ENCODE measurements at regions not wholly inside any gene's neighbourhood (a gene's known extent, or its start where the extent isn't known, plus 50 kb on each side); places are given as distances from the start of the nearest gene placed in this dataset.

DNA sequence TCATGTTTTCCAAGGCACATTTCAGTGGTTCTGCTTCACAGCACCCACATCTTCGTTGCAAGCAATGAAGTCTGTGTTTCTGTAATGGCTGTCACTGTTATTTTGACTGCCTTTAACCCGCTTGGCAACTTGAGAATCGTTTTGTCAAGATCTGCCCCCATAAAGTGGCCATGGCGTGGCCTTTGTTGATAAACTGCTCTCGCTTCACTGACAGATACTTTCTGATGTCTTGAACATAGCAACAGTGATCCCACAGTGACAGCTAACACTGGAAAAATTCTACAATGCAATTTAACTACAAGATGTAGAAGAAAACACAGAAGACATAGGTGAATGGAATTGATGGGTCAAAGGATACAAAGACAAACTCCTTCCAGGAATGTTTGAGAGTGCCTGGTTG lies 184.2 kb downstream of the KLHL28 start:
- Mint-ChIP-seq H3K4me1 (ENCODE audit: low read depth) (no peaks in the 10 kb centered on the region), H3K27me3 (ENCODE audit: insufficient read depth) (no peaks in the 10 kb centered on the region)
- intact Hi-C loops (cut with micrococcal nuclease): no loop called here

DNA sequence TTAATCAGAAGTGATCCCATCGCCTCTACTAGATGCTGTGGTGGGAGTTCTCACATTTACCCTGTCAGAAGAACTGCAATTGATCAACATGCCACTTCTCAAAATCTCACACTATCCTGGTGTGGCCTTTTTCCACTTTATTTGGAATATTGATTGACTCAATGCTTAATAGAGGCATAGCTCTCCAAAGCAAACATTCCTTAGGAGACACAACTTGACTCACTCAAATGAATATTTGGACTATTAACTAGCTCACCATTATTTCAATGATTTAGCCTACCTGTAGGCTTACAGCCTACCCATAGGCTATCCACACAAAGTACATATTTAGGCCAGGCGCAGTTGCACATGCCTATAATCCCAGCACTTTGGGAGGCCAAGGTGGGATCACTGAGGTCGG lies 186.5 kb downstream of the KLHL28 start:
- Mint-ChIP-seq H3K27me3 (ENCODE audit: insufficient read depth) (no peaks in the 10 kb centered on the region), H3K27ac (no peak overlapping the region), H3K4me3 (no peak overlapping the region), H3K4me1 (ENCODE audit: low read depth) (no peaks in the 10 kb centered on the region), H3K36me3 (ENCODE audit: low read depth) (no peaks in the 10 kb centered on the region), H3K9me3 (no peaks in the 10 kb centered on the region)
- no peak for DNase-seq (ENCODE audit: low spot score)
- intact Hi-C loops (cut with micrococcal nuclease): no loop called here

More for the DNA sequence above, 184.2 kb downstream of the KLHL28 start:
- H3K9me3 Mint-ChIP-seq: no peaks in the 10 kb centered on the region
- no peak overlapping the region for H3K27ac Mint-ChIP-seq
- no peaks in the 10 kb centered on the region for H3K36me3 Mint-ChIP-seq (ENCODE audit: low read depth)
- H3K4me3 Mint-ChIP-seq: no peak overlapping the region
- DNase-seq (ENCODE audit: low spot score): no peak

DNA sequence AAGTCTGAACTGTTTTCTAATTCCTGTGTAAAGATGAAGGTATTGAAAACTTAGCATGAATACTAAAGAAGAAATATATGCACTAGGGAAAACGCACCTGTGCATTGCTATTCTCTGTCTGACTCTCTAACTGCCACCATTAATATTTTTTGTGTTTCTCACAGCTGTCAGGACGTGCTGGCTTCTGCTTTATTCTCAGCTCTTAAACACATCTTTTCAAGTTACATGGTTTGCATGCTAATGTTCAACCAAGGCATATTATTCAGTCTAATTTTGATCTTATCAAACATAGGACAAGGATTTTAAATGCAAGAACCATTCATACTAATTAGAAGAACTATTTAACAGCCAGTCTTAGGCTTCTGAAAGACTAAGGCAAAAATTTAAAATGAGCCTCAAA lies 187.4 kb downstream of the KLHL28 start:
- no peak for DNase-seq (ENCODE audit: low spot score)
- intact Hi-C loops (cut with micrococcal nuclease): no loop called here
- H3K27me3 Mint-ChIP-seq (ENCODE audit: insufficient read depth): no peaks in the 10 kb centered on the region
- no peak overlapping the region for H3K27ac Mint-ChIP-seq
- H3K36me3 Mint-ChIP-seq (ENCODE audit: low read depth): no peaks in the 10 kb centered on the region
- no peak overlapping the region for H3K4me3 Mint-ChIP-seq
- H3K4me1 Mint-ChIP-seq (ENCODE audit: low read depth): no peaks in the 10 kb centered on the region
- H3K9me3 Mint-ChIP-seq: no peaks in the 10 kb centered on the region

DNA sequence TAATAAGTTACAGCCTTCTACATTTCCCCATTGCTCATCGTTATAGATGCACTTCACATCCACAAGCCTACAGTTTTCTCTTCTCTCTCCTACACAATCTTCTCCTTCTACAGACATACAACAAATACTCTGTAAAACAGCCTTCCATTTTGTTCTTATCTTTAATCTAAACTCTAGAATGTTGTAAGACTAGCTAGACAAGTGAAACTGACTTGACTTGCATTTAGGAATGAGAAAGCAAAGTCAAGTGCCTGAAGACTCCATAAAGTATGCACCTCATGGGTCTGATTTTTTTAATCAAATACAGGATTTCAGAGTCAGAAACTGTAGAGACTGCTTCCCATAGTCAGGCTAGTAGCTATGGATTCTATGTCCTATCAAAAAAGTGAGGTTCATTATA lies 190.3 kb downstream of the KLHL28 start:
- H3K4me3 Mint-ChIP-seq: no peak overlapping the region
- no peaks in the 10 kb centered on the region for H3K27me3 Mint-ChIP-seq (ENCODE audit: insufficient read depth)
- DNase-seq (ENCODE audit: low spot score): no peak
- H3K4me1 Mint-ChIP-seq (ENCODE audit: low read depth): no peaks in the 10 kb centered on the region
- H3K36me3 Mint-ChIP-seq (ENCODE audit: low read depth): no peaks in the 10 kb centered on the region
- intact Hi-C loops (cut with micrococcal nuclease): no loop called here
- no peaks in the 10 kb centered on the region for H3K9me3 Mint-ChIP-seq
- no peak overlapping the region for H3K27ac Mint-ChIP-seq

DNA sequence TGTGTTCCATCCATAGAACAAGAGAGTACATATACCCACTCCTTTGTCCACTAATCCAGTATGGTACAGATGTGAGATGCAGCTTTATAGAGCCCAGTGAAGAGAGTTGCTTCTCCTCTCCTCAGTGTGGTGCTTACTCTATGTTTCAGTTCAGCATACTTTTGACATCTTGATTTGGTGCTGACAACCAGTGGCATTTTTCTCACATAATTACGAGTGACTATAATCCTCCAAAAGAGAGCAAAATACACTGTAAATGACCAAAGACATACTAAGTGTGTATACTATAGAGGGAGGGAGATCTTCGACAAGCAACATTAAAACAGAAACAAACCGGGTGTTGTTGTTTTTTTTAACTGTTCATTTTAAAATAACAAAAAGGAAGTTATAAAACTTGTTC lies 191.5 kb downstream of the KLHL28 start:
- DNase-seq (ENCODE audit: low spot score): no peak
- H3K36me3 Mint-ChIP-seq (ENCODE audit: low read depth): no peaks in the 10 kb centered on the region
- H3K9me3 Mint-ChIP-seq: no peaks in the 10 kb centered on the region
- intact Hi-C loops (cut with micrococcal nuclease): no loop called here
- no peak overlapping the region for H3K4me3 Mint-ChIP-seq
- no peaks in the 10 kb centered on the region for H3K27me3 Mint-ChIP-seq (ENCODE audit: insufficient read depth)
- no peak overlapping the region for H3K27ac Mint-ChIP-seq
- H3K4me1 Mint-ChIP-seq (ENCODE audit: low read depth): no peaks in the 10 kb centered on the region

DNA sequence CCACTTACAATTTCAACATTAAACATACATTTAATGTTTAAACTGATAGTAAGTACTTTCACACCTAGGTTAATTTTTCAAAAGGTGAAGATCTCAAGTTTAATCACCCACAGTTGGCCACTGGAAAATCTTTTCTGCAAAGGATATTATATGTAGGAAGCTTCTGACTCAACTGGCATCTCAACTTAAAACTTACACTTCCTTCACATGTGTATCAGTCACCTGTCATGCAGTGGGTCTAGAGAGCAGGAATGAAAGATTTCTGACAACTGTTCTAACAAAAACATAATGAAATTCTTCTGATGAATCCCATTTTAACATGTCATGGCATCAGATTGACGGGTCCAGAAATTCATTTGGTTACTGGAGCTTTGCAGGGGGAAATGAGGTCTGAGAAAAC lies 192.8 kb downstream of the KLHL28 start:
- Mint-ChIP-seq H3K4me1 (ENCODE audit: low read depth) (no peaks in the 10 kb centered on the region), H3K36me3 (ENCODE audit: low read depth) (no peaks in the 10 kb centered on the region), H3K4me3 (no peak overlapping the region), H3K27me3 (ENCODE audit: insufficient read depth) (no peaks in the 10 kb centered on the region), H3K9me3 (no peaks in the 10 kb centered on the region), H3K27ac (no peak overlapping the region)
- intact Hi-C loops (cut with micrococcal nuclease): no loop called here
- no peak for DNase-seq (ENCODE audit: low spot score)

DNA sequence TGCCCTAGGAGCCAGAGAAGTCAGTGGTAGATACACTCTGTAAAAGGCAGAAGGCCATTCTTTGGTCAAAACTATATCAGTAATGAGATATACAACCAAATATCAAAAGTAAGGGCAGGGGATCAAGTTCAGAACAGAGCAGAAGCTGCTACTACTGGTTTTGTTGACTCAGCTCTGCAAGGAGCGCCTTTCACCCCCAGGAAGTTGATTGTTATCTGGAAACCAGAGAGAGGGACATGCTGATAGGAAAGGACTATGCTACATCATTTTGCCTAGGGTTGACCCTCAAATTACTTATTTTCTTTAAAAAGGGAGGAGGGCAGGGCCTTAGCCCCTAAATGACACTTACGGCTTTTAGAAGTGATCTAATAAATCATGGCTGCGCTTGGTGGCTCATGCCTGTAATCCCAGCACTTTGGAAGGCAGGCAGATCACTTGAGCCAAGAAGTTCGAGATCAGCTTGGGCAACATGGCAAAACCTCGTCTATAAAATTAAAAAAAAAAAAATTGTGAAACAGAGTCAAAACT lies 194.0 kb downstream of the KLHL28 start:
- Mint-ChIP-seq H3K4me3 (no peak overlapping the region), H3K27ac (no peak overlapping the region), H3K36me3 (ENCODE audit: low read depth) (no peaks in the 10 kb centered on the region), H3K27me3 (ENCODE audit: insufficient read depth) (no peaks in the 10 kb centered on the region), H3K4me1 (ENCODE audit: low read depth) (no peaks in the 10 kb centered on the region), H3K9me3 (no peaks in the 10 kb centered on the region)
- no peak for DNase-seq (ENCODE audit: low spot score)
- intact Hi-C loops (cut with micrococcal nuclease): no loop called here

DNA sequence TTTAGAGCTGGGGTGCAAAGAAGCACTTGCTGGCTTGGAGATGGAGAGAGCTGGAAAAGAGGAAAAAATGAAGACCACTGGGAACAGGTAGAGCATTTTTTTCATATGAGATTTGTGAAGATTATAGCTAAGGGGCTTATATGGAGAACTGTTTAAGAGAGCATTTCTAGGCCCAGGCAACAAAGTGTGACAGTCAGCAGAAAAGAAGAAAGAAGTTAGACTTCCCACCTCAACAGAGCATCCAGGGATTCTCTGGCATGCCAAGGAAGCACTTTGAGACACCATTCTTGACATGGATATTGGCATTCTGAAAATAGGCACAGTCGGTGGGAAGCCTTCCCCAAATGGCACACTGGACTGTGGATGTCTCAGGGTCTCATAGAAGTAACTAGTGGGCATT lies 195.5 kb downstream of the KLHL28 start:
- Mint-ChIP-seq H3K27ac (no peak overlapping the region), H3K4me3 (no peak overlapping the region), H3K4me1 (ENCODE audit: low read depth) (no peaks in the 10 kb centered on the region), H3K36me3 (ENCODE audit: low read depth) (no peaks in the 10 kb centered on the region), H3K9me3 (no peaks in the 10 kb centered on the region), H3K27me3 (ENCODE audit: insufficient read depth) (no peaks in the 10 kb centered on the region)
- no peak for DNase-seq (ENCODE audit: low spot score)
- intact Hi-C loops (cut with micrococcal nuclease): no loop called here

DNA sequence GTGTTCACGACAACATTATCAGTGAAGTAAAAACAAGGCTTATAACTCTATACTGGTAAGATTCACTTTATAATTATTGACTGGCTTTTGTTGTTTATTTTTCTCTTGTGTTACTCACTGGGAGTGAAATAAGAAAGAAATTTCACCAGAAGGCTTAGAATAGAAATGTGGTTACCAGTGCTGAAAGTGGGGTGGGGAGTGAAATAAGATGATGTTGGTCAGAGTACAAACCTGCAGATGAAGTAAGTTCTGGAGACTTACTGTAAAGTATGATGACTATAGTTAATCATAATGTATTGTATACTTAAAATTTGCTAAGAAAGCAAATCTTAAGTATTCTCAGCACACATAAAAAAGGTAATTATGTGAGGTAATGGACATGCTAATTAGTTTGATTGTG lies 198.4 kb downstream of the KLHL28 start:
- Mint-ChIP-seq H3K9me3 (no peaks in the 10 kb centered on the region), H3K36me3 (ENCODE audit: low read depth) (no peaks in the 10 kb centered on the region), H3K27me3 (ENCODE audit: insufficient read depth) (no peaks in the 10 kb centered on the region), H3K4me1 (ENCODE audit: low read depth) (no peaks in the 10 kb centered on the region), H3K27ac (no peak overlapping the region), H3K4me3 (no peak overlapping the region)
- DNase-seq (ENCODE audit: low spot score): no peak
- intact Hi-C loops (cut with micrococcal nuclease): no loop called here

DNA sequence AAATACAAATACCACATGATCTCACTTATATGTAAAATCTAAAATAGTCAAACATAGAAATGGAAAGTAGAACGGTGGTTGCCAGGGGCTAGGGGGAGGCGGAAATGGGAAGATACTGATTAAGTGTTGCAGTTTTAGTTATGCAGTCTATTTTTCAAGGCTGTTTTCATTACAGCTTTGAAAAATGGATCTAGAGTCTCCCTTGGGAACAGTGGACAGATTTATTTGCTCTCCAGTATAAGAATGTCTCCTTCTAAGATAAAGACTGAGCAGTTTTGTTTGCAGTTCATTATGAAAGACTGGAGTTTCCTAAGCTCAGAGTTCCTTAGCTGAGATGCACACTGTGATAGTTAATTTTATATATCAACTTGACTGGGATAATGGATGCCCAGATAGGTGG lies 202.5 kb downstream of the KLHL28 start:
- H3K36me3 Mint-ChIP-seq (ENCODE audit: low read depth): no peaks in the 10 kb centered on the region
- no peak overlapping the region for H3K4me3 Mint-ChIP-seq

DNA sequence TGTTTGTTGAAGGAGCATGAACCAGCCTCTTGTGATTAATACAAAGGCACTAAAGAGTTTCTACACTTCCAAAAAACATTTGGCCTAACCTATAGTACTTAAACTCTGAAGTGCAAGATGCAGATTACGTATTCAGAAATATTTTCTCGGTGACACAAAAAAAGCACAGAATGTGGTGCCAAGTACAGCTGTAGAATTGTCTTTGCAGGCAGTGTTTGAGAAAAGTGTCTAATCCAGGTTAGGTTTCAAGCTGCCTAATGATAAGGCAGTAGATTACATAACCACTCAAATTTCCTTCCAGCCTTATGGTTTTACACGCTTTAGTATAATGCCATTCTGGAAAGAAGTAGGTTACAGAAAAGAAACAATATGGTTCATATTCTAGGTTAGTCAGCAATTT lies 205.2 kb downstream of the KLHL28 start:
- no peak for DNase-seq (ENCODE audit: low spot score)
- intact Hi-C loops (cut with micrococcal nuclease): no loop called here
- no peak overlapping the region for H3K27ac Mint-ChIP-seq

More for the DNA sequence above, 202.5 kb downstream of the KLHL28 start:
- no peaks in the 10 kb centered on the region for H3K4me1 Mint-ChIP-seq (ENCODE audit: low read depth)
- no peaks in the 10 kb centered on the region for H3K9me3 Mint-ChIP-seq
- no peaks in the 10 kb centered on the region for H3K27me3 Mint-ChIP-seq (ENCODE audit: insufficient read depth)
- H3K27ac Mint-ChIP-seq: no peak overlapping the region
- no peak for DNase-seq (ENCODE audit: low spot score)
- intact Hi-C loops (cut with micrococcal nuclease): no loop called here

DNA sequence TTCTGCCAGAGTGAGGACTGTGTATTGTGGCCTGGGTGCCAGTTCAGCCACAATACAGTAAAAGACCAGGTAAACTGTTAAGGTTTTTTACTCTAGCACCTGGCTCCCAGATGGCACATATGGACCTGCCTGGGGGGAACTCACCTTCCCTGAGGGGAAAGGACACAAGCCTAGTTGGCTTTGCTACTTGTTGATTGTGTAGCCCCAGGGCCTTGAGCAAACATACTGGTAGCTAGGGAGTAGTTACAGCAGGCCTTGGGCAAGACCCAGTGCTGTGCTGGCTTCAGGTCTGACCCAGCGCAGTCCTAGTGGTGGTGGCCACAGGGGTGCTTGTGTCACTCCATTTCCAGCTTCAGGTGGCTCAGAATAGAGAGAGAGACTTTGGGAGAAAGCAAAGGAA lies 216.4 kb downstream of the KLHL28 start:
- Mint-ChIP-seq H3K27ac (no peak overlapping the region), H3K36me3 (ENCODE audit: low read depth) (no peaks in the 10 kb centered on the region), H3K27me3 (ENCODE audit: insufficient read depth) (peaks cover 2% of the 10 kb centered on the region), H3K9me3 (no peaks in the 10 kb centered on the region), H3K4me3 (no peak overlapping the region), H3K4me1 (ENCODE audit: low read depth) (no peaks in the 10 kb centered on the region)
- DNase-seq (ENCODE audit: low spot score): no peak
- intact Hi-C loops (cut with micrococcal nuclease): no loop called here

More for the DNA sequence above, 205.2 kb downstream of the KLHL28 start:
- Mint-ChIP-seq H3K4me3 (no peak overlapping the region), H3K9me3 (no peaks in the 10 kb centered on the region), H3K36me3 (ENCODE audit: low read depth) (no peaks in the 10 kb centered on the region), H3K27me3 (ENCODE audit: insufficient read depth) (no peaks in the 10 kb centered on the region), H3K4me1 (ENCODE audit: low read depth) (no peaks in the 10 kb centered on the region)

DNA sequence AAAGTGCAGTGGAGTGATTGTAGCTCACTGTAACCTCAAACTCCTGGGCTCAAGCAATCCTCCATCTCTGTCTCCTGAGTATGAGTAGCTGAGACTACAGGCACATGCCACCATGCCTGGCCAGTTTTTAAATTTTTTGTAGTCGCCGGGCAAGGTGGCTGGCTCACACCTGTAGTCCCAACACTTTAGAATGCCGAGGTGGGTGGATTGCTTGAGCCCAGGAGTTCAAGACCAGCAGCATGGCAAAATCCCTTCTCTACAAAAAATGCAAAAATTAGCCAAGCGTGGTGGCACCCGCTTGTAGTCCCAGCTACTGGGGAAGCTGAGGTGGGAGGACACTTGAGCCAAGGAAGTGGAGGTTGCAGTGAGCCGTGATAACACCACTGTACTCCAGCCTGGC lies 219.5 kb downstream of the KLHL28 start:
- no peak for DNase-seq (ENCODE audit: low spot score)
- Mint-ChIP-seq H3K27ac (no peak overlapping the region), H3K36me3 (ENCODE audit: low read depth) (no peaks in the 10 kb centered on the region)

DNA sequence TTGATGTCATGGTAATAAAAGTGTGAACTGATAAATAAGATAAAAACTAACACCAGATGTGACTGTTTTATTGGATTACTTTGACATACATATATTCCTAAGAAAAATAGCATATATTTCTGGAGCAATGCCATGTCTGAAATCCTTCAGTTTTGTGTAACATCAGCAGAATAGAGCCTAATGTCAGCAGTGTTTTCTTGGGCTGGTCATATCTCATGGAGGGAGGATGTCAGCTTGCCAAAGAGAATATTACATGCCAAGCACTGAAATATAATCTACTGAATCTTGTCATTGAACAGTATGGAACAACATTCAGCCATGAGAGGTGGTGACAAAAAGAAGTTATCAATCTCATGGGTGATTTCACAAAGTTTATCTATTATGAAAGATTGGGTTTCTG lies 220.3 kb downstream of the KLHL28 start:
- H3K27ac Mint-ChIP-seq: no peak overlapping the region
- intact Hi-C loops (cut with micrococcal nuclease): no loop called here

More for the DNA sequence above, 219.5 kb downstream of the KLHL28 start:
- no peaks in the 10 kb centered on the region for H3K9me3 Mint-ChIP-seq
- H3K4me1 Mint-ChIP-seq (ENCODE audit: low read depth): no peaks in the 10 kb centered on the region
- H3K4me3 Mint-ChIP-seq: no peak overlapping the region
- intact Hi-C loops (cut with micrococcal nuclease): no loop called here
- peaks cover under 1% of the 10 kb centered on the region for H3K27me3 Mint-ChIP-seq (ENCODE audit: insufficient read depth)

More for the DNA sequence above, 220.3 kb downstream of the KLHL28 start:
- H3K36me3 Mint-ChIP-seq (ENCODE audit: low read depth): no peaks in the 10 kb centered on the region
- H3K9me3 Mint-ChIP-seq: no peaks in the 10 kb centered on the region
- no peaks in the 10 kb centered on the region for H3K4me1 Mint-ChIP-seq (ENCODE audit: low read depth)
- no peak overlapping the region for H3K4me3 Mint-ChIP-seq
- no peaks in the 10 kb centered on the region for H3K27me3 Mint-ChIP-seq (ENCODE audit: insufficient read depth)
- DNase-seq (ENCODE audit: low spot score): no peak

Measured in activated T-helper 1 cell treated with anti-CD3 and anti-CD28 coated beads, Interleukin-12 subunit alpha, Interleukin-12 subunit beta, Interleukin-2, Interleukin-4 antibody, amounts not matched to agents 30 ng/mL and 10 ng/mL and 1 ng/mL, durations not matched to agents 14 hours and 24 hours and 36 hours (primary cell).